GM12878 (cell line): ENCODE measurements at regions not wholly inside any gene's neighbourhood (a gene's known extent, or its start where the extent isn't known, plus 50 kb on each side); places are given as distances from the start of the nearest gene placed in this dataset.

ENCODE experiments used
- CBX5 ChIP-seq: sonication (generic); IDR thresholded peaks from 2 replicates; pipeline ENCODE4 v1.6.1; 2016; ENCODE audit warnings: low read depth, moderate library complexity, mild to moderate bottlenecking, inconsistent platforms
- CTCF ChIP-seq, 3 experiments: IDR thresholded peaks in 2 of 3; conservative IDR thresholded peaks in 1 of 3; 2 replicates each; pipeline ENCODE4 v1.5.1; 2011; ENCODE audit warnings: low read depth in 3 of 3, low read length in 3 of 3, mild to moderate bottlenecking in 3 of 3, control low read depth in 2 of 3, moderate library complexity in 2 of 3, inconsistent platforms in 1 of 3, mixed read lengths in 1 of 3; ENCODE audit not compliant: control insufficient read depth in 2 of 3, insufficient read depth in 1 of 3; ENCODE audit errors: extremely low read depth in 1 of 3
- EP300 ChIP-seq, 2 experiments: fragments of 150-350 bp in 1 of 2; IDR thresholded peaks; 2 replicates each; pipeline ENCODE4 v1.6.1; 2011 to 2012; ENCODE audit warnings: low read depth in 2 of 2, low read length in 2 of 2, borderline replicate concordance in 1 of 2, improper control_type of control experiment in 1 of 2, inconsistent platforms in 1 of 2; ENCODE audit not compliant: control insufficient read depth in 1 of 2
- NR2C2 ChIP-seq: IDR thresholded peaks from 2 replicates; pipeline ENCODE4 v1.6.1; 2011; ENCODE audit warnings: borderline replicate concordance, low read depth; ENCODE audit not compliant: control insufficient read depth, insufficient read length
- PAX5 ChIP-seq: IDR thresholded peaks from 2 replicates; pipeline ENCODE4 v1.6.1; 2011; ENCODE audit warnings: low read depth, low read length, borderline replicate concordance
- POLR2AphosphoS5 ChIP-seq: IDR thresholded peaks from 2 replicates; pipeline ENCODE4 v1.6.1; 2011; ENCODE audit warnings: mild to moderate bottlenecking, low read length, inconsistent platforms
- RELA ChIP-seq: fragments of 450-650 bp; IDR thresholded peaks from 2 replicates; pipeline ENCODE4 v1.8.0; 2014; ENCODE audit warnings: borderline replicate concordance; ENCODE audit not compliant: partially characterized antibody
- USF1 ChIP-seq: IDR thresholded peaks from 2 replicates; pipeline ENCODE4 v1.6.1; 2011; ENCODE audit warnings: borderline replicate concordance, low read depth, mild to moderate bottlenecking, moderate library complexity, mixed read lengths, low read length; ENCODE audit not compliant: insufficient read depth; ENCODE audit errors: extremely low read length

- TF ChIP-seq CTCF (IDR thresholded peaks at IDR 0.05 in 2 of 3, conservative IDR thresholded peaks at IDR 0.05 in 1 of 3; ENCODE audit: control insufficient read depth in 2 of 3, extremely low read depth in 1 of 3, insufficient read depth in 1 of 3, low read depth in 3 of 3, low read length in 3 of 3) (no peak), EP300 (IDR thresholded peaks at IDR 0.05; ENCODE audit: borderline replicate concordance in 1 of 2, control insufficient read depth in 1 of 2, low read depth in 2 of 2, low read length in 2 of 2) (no peak), CBX5 (no peak), POLR2AphosphoS5 (no peak), USF1 (no peak), RELA (no peak), NR2C2 (no peak), PAX5 (no peak)
Measured at GRCh38 chr2:221653182-221653581, 81.1 kb upstream of the EPHA4 start.
